HG03571 (cell line): ENCODE measurements at regions not wholly inside any gene's neighbourhood (a gene's known extent, or its start where the extent isn't known, plus 50 kb on each side); places are given as distances from the start of the nearest gene placed in this dataset.

Source experiments
- ATAC-seq: cut with Tn5 transposase; IDR thresholded peaks from one replicate; pipeline ENCODE4 v1.9.1; 2021; ENCODE audit not compliant: unreplicated experiment

DNA sequence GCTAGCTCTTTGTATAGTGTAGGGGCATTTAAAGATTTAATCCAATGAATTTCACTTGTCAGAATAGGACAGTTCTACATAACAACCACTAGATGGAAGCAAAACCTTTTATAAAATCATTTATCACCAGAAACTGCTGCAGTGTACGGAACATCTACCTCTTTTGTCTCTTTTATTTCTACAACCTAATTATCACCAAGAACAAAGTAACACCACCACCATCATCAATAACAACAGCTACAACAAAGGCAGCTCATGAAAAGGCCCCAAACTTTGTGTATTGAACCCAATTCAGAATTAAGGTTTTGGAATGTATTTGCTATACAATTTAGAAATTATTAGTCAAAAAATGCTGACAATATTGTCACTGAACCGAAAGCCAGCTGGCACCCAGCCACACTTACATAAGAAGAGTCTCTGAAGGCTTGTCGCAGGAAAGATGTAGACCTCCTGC is 260.9 kb upstream of the RPS6KA3 start:
- ATAC-seq, result no peak

DNA sequence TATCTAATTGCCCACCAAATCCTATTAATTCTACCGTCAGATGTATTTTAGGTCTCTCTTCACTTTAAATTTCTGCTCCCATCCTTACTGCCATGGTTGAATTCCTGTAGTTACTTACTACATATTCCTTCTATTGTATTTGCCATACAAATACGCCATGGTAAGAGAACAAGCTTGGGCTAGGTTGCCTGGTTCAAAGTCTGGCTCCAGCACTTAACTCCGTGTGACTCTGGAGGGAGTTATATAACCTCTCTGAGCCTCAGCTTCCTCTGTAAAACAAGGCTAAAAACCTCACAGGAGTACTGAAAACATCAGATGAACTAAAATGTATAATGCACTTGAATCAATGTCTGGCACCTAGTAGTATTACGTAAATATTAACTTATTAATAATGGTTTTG is 260.3 kb upstream of the RPS6KA3 start:
- no peak for ATAC-seq

DNA sequence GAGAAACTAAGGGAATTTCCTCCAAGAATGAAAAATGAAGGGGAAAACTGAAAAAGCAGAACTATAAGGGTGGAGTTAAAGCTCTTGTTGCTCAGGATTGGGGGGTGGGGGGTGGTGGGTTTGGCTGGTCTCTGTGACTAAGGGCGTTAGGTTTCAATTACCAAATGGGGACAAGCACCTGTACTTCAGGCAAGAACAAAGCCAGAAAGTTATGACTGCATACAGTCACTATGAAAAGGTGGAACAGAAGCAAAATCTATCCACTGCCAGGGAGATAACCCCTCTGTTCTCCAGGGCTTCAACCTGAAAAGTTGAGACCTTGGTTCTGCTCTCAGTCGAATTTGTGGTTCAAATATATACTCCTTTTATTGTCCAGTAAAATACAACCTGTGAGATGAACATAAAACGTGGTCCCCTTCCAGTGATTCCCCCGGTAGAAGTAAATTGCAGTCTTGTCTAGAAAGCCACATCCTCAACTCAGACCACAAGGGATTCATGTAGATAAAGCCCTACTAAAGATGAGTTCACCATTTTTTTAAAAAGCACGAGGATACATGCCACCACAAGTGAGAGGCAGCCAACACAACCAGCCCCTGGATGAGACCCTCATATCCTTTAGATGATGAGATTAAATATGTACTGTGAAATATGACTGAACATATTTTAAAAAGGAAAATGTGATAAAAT is 257.1 kb upstream of the RPS6KA3 start:
- no peak for ATAC-seq

GRCh38 chrX:20522420-20522819 is 255.7 kb upstream of the RPS6KA3 start:
- no peak for ATAC-seq

GRCh38 chrX:20521222-20521621 is 254.5 kb upstream of the RPS6KA3 start:
- ATAC-seq, result no peak

- no peak for ATAC-seq
These were observed 253.1 kb upstream of the RPS6KA3 start for GRCh38 chrX:20519826-20520225.

GRCh38 chrX:20519146-20519545 is 252.4 kb upstream of the RPS6KA3 start:
- ATAC-seq, result no peak

DNA sequence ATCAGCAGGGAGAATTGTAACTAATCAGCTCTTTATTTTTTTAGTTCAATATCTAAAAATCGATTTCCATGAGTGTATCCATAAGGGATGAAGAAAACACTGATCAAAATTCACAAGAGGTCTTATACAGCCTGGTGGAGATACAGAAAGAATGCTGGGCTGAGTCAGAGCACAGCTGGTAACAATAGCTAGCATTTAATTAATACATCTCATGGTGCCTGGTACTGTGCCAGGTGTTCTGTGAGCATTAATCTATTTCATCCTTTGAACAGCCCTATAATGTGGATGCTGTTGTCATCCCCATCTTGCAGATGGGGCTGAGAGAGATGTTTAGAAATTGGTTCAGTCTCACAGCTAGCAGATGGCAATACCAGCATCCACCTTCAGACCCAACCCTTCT is 250.9 kb upstream of the RPS6KA3 start:
- ATAC-seq, result no peak

- ATAC-seq, result peak; percentile 99
These were observed 249.2 kb upstream of the RPS6KA3 start for GRCh38 chrX:20515841-20516461.

DNA sequence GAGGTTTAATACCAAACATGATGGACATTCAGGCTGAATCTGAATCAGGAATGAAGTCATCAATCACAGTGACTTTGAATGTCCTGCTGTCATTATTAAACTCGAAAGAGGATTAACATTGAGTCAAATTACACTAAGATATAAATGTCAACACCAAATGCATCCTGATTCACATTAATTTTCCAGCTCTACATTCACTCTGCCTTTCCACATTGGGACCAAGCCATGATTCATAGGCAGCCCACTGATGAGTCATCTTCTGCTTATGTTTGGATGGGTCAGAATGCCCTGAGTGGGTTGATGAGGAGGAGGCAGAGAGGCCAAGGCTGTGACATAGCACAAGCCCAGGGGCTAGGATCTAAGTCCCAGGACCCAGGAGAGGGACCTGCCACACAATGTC is 247.6 kb upstream of the RPS6KA3 start:
- no peak for ATAC-seq

DNA sequence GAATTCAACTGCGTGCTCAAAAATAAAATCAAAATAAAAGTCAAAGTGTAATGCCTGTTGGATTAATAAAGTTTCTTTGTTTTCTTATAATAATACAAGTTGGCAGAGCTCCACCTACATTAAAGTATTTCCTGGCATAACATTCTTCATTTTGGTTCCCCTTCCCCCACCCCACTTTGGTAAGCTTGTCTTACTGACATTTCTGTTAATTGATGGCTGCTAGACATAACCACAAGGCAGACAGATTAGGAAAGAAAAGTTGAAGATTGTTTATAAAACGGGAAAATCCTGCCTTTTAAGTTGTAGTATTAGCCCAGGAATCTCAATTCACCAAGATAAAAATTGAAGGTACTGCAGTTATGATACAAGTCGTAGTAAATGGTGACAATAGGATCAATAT is 246.5 kb upstream of the RPS6KA3 start:
- ATAC-seq, result no peak

DNA sequence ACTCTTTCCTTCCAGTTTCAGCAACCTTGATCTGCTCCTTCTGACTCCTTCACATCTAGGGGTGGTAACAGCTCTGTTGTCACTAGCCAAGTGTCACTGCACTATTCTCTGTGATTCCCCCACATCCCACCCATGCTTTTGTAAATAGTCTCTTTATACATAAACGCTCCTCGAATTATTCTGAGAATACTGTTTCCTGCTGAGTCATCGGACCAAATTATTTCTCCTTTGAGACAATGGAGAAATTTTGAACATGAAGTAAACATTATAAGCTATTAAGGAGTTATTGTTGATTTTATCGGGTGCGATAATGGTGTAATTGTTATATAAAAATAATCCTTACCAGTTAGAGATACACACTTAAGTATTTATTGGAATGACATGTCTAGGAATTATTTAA is 245.1 kb upstream of the RPS6KA3 start:
- ATAC-seq, result no peak

DNA sequence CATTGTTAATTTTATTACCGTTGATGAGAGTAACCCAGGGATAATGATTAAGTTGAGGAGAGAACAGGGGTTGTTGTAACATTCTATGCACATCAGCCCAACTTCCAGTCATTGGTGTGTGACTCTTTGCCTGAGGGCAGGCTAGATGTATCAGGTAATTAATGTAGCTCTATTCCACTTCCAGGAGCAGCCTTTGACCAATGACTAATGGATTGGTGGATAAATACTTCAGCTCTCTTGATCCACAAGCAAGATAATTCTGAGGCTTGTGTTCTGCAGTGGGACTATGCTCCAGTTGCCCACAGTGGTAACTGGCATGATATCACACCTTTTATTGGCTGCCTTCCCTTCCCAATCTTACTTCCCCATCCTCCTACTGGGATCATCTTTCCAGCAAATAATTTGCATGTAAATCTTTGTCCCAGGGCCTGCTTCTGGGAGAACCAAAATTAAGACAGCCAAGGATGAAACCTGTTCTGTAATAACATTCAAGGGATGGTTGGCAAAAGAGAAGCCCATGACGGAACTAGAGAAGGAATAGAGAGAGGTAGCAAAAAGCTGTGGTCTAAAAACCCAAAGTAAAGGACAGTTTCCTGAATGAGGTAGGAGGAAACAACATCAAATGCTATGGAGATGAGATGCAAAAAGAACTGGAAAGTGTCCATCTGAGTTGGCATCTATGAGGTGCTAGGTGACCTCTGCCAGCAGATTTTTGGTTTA is 241.4 kb upstream of the RPS6KA3 start:
- ATAC-seq, result no peak

DNA sequence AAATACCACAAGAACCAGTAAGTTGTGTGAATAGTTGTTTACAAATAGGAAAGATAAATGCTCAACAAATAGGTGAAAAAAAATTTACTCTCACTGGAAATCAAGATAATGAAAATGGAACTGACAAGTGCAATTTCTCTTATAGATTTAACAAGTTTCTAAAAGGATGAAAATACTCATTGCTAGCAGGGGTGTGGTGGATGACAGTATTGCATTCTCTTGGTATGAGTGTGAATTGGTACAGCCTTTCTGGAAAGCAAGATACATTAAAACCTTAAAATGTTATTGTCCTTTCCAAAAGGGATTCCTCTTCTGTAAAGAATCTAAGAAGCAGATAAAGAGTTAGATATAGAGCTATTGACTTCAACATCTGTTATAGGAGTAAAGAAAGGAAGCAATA is 240.0 kb upstream of the RPS6KA3 start:
- ATAC-seq, result no peak

DNA sequence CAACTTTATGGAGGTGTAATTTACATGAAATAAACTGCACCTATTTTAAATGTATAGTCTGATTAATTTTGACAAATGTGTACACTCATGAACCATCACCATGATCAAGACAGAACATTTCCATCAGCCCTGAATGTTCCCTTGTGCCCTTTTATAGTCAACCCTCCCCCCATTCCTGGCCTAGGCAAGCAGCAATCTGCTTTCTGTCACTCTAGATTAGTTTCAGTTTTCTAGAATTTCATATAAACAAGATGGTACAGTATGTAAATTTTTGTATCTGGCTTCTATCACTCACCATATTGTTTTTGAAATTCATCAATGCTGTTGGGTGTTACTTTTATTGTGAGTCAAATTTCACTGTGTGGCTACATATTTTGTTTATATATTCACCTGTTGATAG is 234.2 kb upstream of the RPS6KA3 start:
- no peak for ATAC-seq

GRCh38 chrX:20500171-20500865 is 233.6 kb upstream of the RPS6KA3 start:
- no peak for ATAC-seq

DNA sequence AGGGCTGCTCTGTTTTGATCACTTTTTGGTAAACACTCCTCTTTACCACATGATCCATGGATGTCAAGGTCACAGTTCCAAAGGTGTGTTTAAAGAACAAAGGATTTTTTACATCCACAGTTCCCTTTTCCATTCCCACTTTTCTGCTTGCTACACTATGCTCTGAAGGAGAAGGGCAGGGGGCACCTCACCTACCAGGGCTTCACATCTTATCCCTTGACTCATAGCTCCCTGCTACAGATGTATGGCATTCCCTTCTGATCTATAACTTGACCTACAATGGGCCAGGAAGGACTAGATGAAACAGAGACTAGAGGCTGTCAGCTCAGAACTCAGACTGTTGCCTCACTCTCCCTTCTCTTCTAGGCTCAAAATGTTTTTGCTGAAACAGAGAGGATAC is 233.1 kb upstream of the RPS6KA3 start:
- no peak for ATAC-seq

- no peak for ATAC-seq
These were observed 232.3 kb upstream of the RPS6KA3 start for GRCh38 chrX:20498851-20499635.

DNA sequence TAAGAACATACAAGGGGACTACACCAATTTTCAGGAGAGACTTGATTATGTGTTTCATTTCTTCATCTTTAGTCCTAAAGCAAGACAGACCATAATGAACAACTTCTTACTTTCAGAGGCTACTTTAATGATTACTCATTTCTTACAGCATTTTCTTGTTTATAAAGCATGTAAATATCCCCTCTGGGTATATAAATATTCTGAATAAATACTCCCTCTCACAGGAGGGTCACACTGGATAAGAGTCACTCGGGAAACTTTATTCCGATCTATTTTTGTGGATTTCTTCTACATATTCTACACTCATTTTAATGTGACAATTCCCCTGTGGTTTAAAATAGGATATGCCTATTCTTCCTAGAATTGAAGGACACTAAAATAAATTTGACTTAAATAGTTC is 228.9 kb upstream of the RPS6KA3 start:
- ATAC-seq, result no peak

DNA sequence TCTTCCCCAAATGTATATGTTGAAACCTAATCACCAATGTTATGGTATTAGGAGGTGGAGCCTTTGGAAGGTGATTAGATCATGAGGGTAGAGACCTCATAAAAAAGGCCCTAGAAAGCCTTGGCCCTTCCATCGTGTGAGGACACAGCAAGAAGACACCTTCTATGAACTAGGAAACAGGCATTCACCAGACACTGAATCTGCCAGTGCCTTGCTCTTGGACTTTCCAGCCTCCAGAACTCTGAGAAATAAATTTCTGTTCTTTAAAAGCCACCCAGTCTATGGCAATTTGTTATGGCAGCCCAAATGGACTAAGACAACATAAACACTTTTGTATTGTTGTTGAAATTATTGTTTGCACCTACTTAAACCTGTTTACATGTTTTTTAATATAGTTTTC is 221.8 kb upstream of the RPS6KA3 start:
- no peak for ATAC-seq

GRCh38 chrX:20487227-20487626 is 220.5 kb upstream of the RPS6KA3 start:
- no peak for ATAC-seq
